ENCODE measurements at regions not wholly inside any gene's neighbourhood (a gene's known extent, or its start where the extent isn't known, plus 50 kb on each side); places are given as distances from the start of the nearest gene placed in this dataset.

DNA sequence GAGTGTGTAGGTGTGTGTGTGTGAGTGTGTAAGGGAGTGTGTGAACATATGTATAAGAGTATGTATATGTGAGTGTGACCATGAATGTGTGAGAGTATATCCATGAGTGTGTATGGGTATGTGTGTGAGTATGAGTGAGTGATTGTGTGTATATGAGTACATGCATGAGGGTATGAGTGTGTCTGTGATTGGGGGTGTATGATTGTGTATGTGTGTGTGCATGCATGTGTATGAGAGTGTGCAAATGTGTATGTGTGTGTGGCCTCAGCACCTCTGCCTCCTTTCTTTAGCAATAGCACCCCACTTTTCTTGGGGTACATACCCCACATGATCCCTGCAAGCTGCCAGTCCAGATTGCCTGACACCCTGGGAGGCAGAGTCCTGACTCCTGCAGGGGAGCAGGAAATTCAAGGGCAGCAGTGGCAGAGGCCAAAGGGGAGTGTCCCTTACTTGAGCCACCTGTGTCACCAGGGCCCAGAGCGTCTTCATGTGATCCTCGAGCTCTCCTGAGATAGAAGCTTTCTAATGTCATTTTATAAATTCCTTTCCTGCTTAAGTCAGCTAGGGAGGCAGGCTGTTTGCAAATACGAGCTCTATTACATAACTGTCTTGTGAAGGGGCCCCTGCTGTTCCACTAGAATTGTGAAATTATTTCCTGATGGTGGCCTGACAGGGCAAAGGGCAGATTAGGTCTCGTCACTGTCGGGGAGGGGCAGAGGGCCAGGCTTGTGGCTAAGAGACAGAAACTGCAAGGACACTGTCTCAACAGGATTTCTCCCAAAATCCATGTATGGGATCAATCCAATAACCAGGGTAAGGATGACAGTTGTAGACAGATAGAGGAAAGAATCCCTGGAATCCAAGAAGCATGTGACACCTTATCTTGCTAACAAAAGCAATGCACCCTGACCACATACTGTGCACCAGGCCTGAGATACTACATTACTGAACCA lies 389.1 kb downstream of the GADD45G start:
- Histone ChIP-seq H3K4me2 (replicated peaks; ENCODE audit: extremely low read depth, low read length, poor library complexity, severe bottlenecking) (peak overlapping the region; percentile 62), H3K27ac (ENCODE audit: low read depth in 1 of 2, low read length in 2 of 2) (peak overlapping the region; percentile 86), H3K4me3 (replicated peaks in 1 of 3; ENCODE audit: low read depth in 2 of 3, low read length in 3 of 3) (peak overlapping the region in 1 of 3 experiments; percentile 60), H4K20me1 (ENCODE audit: insufficient read depth, low read length) (no peaks in the 10 kb centered on the region), H3K9ac (ENCODE audit: insufficient read depth, low read length, poor library complexity, severe bottlenecking) (peak overlapping the region; percentile 15), H3K36me3 (replicated peaks in 1 of 2; ENCODE audit: control insufficient read depth in 1 of 2, insufficient read depth in 2 of 2, low read length in 2 of 2) (no peaks in the 10 kb centered on the region), H3K4me1 (ENCODE audit: control insufficient read depth in 1 of 2, insufficient read depth in 2 of 2, low read length in 2 of 2) (peaks cover 73 to 84% of the 10 kb centered on the region in 2 donors), H3K9me3 (replicated peaks in 1 of 2; ENCODE audit: control insufficient read depth in 1 of 2, insufficient read depth in 1 of 2, low read length in 2 of 2) (no peaks in the 10 kb centered on the region), H3K27me3 (ENCODE audit: control insufficient read depth in 2 of 2, insufficient read depth in 2 of 2, low read length in 2 of 2) (no peaks in the 10 kb centered on the region), H3K79me2 (ENCODE audit: insufficient read depth, low read length) (no peaks in the 10 kb centered on the region), H2AFZ (ENCODE audit: insufficient read depth, low read depth, low read length, poor library complexity, severe bottlenecking) (peak overlapping the region; percentile 43)
- Mint-ChIP-seq H3K4me1 (peaks cover 26% of the 10 kb centered on the region), H3K9me3 (peaks cover 0 to 7% (median 1%) of the 10 kb centered on the region in 7 donors), H3K4me3 (no peak overlapping the region), H3K27ac (no peak overlapping the region), H3K36me3 (no peaks in the 10 kb centered on the region), H3K27me3 (ENCODE audit: low read depth in 3 of 3) (peaks cover 0 to 3% (median 0%) of the 10 kb centered on the region in 3 donors)
- WGBS (ENCODE audit: insufficient coverage): 0% methylated on average over 1 of the region's 5 CpGs
- DNase-seq: peak; percentile 83 to 84 (median 84)
- TF ChIP-seq, protein P1, sequence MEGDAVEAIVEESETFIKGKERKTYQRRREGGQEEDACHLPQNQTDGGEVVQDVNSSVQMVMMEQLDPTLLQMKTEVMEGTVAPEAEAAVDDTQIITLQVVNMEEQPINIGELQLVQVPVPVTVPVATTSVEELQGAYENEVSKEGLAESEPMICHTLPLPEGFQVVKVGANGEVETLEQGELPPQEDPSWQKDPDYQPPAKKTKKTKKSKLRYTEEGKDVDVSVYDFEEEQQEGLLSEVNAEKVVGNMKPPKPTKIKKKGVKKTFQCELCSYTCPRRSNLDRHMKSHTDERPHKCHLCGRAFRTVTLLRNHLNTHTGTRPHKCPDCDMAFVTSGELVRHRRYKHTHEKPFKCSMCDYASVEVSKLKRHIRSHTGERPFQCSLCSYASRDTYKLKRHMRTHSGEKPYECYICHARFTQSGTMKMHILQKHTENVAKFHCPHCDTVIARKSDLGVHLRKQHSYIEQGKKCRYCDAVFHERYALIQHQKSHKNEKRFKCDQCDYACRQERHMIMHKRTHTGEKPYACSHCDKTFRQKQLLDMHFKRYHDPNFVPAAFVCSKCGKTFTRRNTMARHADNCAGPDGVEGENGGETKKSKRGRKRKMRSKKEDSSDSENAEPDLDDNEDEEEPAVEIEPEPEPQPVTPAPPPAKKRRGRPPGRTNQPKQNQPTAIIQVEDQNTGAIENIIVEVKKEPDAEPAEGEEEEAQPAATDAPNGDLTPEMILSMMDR (IDR thresholded peaks at IDR 0.05): no peak
- intact Hi-C loops (cut with micrococcal nuclease): no loop called here

DNA sequence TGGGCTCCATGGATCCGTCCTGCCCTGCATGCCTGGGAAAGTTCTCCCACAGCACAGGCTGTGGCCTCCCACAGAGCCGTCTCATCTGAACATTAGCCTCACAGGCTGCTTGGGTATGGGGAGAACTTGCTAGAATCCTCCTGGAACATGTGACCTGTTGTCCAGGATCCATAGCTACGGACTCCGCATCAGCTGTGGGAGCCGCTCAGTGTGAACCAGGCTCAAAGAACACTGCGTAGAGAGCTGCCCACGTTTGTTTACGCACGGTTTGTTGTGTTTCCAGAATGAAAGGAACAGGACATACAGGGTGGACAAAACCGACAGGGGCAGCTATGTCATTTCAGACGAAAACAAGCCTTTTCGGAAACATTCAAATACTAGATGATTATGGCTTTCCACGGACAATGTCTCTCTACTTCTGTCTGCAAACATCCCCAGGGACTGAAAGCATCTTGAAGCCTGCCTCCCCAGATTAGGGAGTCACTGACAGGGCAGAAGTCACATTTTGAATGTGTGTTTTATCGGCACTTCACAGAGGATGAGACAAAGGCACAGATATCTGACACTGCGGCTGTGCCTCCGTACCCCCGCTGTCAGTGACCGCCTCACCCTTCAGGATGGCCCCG lies 390.3 kb downstream of the GADD45G start:
- peak overlapping the region in 4 of 7 donors; percentile 5 to 80 (median 58) for H3K27ac Mint-ChIP-seq
- TF ChIP-seq, protein P1 (IDR thresholded peaks at IDR 0.05): no peak
- H3K4me1 ChIP-seq (ENCODE audit: control insufficient read depth in 1 of 2, insufficient read depth in 2 of 2, low read length in 2 of 2): peaks cover 73 to 84% of the 10 kb centered on the region in 2 donors

More for the DNA sequence above, 390.3 kb downstream of the GADD45G start:
- Mint-ChIP-seq H3K27me3 (ENCODE audit: low read depth in 3 of 3) (peaks cover 0 to 3% (median 0%) of the 10 kb centered on the region in 3 donors), H3K36me3 (no peaks in the 10 kb centered on the region), H3K4me1 (peaks cover 26% of the 10 kb centered on the region), H3K4me3 (no peak overlapping the region), H3K9me3 (peaks cover 0 to 7% (median 0%) of the 10 kb centered on the region in 7 donors)
- DNase-seq: no peak
- WGBS (ENCODE audit: insufficient coverage): 94% methylated on average over 12 of the region's 19 CpGs
- H3K36me3 ChIP-seq (replicated peaks in 1 of 2; ENCODE audit: control insufficient read depth in 1 of 2, insufficient read depth in 2 of 2, low read length in 2 of 2): no peaks in the 10 kb centered on the region
- H2AFZ ChIP-seq (ENCODE audit: insufficient read depth, low read depth, low read length, poor library complexity, severe bottlenecking): peak overlapping the region; percentile 51
- H3K27ac ChIP-seq (ENCODE audit: low read depth in 1 of 2, low read length in 2 of 2): peak overlapping the region in 1 of 2 donors; percentile 86
- H3K27me3 ChIP-seq (ENCODE audit: control insufficient read depth in 2 of 2, insufficient read depth in 2 of 2, low read length in 2 of 2): no peaks in the 10 kb centered on the region
- peak overlapping the region; percentile 15 for H3K9ac ChIP-seq (ENCODE audit: insufficient read depth, low read length, poor library complexity, severe bottlenecking)
- H3K9me3 ChIP-seq (replicated peaks in 1 of 2; ENCODE audit: control insufficient read depth in 1 of 2, insufficient read depth in 1 of 2, low read length in 2 of 2): no peaks in the 10 kb centered on the region
- H3K79me2 ChIP-seq (ENCODE audit: insufficient read depth, low read length): no peaks in the 10 kb centered on the region
- no peaks in the 10 kb centered on the region for H4K20me1 ChIP-seq (ENCODE audit: insufficient read depth, low read length)
- peak overlapping the region in 1 of 3 experiments; percentile 60 for H3K4me3 ChIP-seq (replicated peaks in 1 of 3; ENCODE audit: low read depth in 2 of 3, low read length in 3 of 3)
- peak overlapping the region; percentile 8 for H3K4me2 ChIP-seq (replicated peaks; ENCODE audit: extremely low read depth, low read length, poor library complexity, severe bottlenecking)
- intact Hi-C loops (cut with micrococcal nuclease): no loop called here
